ENCODE measurements at regions not wholly inside any gene's neighbourhood (a gene's known extent, or its start where the extent isn't known, plus 50 kb on each side); places are given as distances from the start of the nearest gene placed in this dataset.

DNA sequence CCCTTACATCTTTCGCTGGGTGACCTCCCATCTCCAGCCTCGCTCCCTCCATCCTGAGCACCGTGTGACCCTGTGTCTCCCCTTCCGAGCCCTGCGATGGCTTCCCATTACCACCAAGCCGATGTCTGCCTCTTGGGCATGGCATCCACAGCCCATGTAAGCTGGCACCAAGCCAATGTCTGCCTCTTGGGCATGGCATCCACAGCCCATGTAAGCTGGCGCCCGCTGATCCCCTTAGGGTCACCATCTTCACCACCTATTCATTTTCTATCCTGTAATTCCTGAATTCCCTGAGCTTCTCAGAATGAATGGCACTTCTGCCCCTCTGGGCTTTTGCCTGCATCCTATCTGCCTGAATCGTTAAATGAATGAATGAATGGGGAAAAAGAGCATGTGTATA, 478.2 kb upstream of the CCL2 start:
- Histone ChIP-seq H3K9me3 (ENCODE audit: low read length) (no peaks in the 10 kb centered on the region), H3F3A (ENCODE audit: insufficient read depth, low read length) (no peaks in the 10 kb centered on the region), H4K20me1 (ENCODE audit: insufficient read depth, low read length) (no peaks in the 10 kb centered on the region), H2AFZ (ENCODE audit: low read length) (no peak overlapping the region), H3K27ac (ENCODE audit: low read depth, low read length, poor library complexity, severe bottlenecking) (no peak overlapping the region), H3K4me3 (ENCODE audit: low read depth, low read length, poor library complexity, severe bottlenecking) (no peak overlapping the region), H3K27me3 (ENCODE audit: insufficient read depth, low read length) (no peaks in the 10 kb centered on the region), H3K9ac (ENCODE audit: low read length) (no peak overlapping the region), H3K9me2 (ENCODE audit: low read depth, low read length) (no peaks in the 10 kb centered on the region), H3K79me2 (ENCODE audit: insufficient read depth, low read length) (no peaks in the 10 kb centered on the region), H3K4me1 (ENCODE audit: insufficient read depth, low read length, severe bottlenecking) (no peaks in the 10 kb centered on the region), H3K4me2 (ENCODE audit: low read length) (no peak overlapping the region), H3K36me3 (ENCODE audit: insufficient read depth, low read length) (no peaks in the 10 kb centered on the region)
- TF ChIP-seq CTCF (IDR thresholded peaks at IDR 0.05; ENCODE audit: low read length) (no peak), EZH2 (IDR thresholded peaks at IDR 0.05; ENCODE audit: borderline replicate concordance, low read length) (no peak)

DNA sequence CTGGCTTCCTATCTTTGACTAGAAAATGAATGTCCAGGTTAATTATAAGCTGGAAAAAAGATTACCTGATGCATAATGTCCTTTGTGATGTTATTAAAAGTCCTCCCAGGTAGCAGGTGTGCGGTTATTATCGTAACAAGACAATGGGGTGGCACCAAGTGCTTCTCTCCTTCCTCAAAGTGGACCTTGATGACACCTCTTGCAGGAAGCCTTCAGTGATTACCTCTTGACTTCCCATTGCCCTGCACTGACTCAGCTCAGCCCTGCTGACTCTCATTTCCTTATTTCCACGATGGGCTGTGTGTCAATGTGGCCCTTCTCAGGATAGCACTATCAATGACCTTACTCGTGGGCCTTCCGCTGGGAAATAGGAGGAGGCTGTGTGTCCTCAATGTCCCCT, 477.4 kb upstream of the CCL2 start:
- Histone ChIP-seq H3F3A (ENCODE audit: insufficient read depth, low read length) (no peaks in the 10 kb centered on the region), H3K27me3 (ENCODE audit: insufficient read depth, low read length) (no peaks in the 10 kb centered on the region), H4K20me1 (ENCODE audit: insufficient read depth, low read length) (no peaks in the 10 kb centered on the region), H3K9ac (ENCODE audit: low read length) (no peak overlapping the region), H3K27ac (ENCODE audit: low read depth, low read length, poor library complexity, severe bottlenecking) (no peak overlapping the region), H3K79me2 (ENCODE audit: insufficient read depth, low read length) (no peaks in the 10 kb centered on the region), H3K4me2 (ENCODE audit: low read length) (no peak overlapping the region), H3K4me3 (ENCODE audit: low read depth, low read length, poor library complexity, severe bottlenecking) (no peak overlapping the region), H3K36me3 (ENCODE audit: insufficient read depth, low read length) (no peaks in the 10 kb centered on the region), H3K9me2 (ENCODE audit: low read depth, low read length) (no peaks in the 10 kb centered on the region), H3K9me3 (ENCODE audit: low read length) (no peaks in the 10 kb centered on the region), H2AFZ (ENCODE audit: low read length) (no peak overlapping the region), H3K4me1 (ENCODE audit: insufficient read depth, low read length, severe bottlenecking) (no peaks in the 10 kb centered on the region)
- TF ChIP-seq CTCF (IDR thresholded peaks at IDR 0.05; ENCODE audit: low read length) = no peak
- no peak for TF ChIP-seq EZH2 (IDR thresholded peaks at IDR 0.05; ENCODE audit: borderline replicate concordance, low read length)

- H3K9me3 ChIP-seq (ENCODE audit: low read length) = no peaks in the 10 kb centered on the region
- H3K4me1 ChIP-seq (ENCODE audit: insufficient read depth, low read length, severe bottlenecking) = no peaks in the 10 kb centered on the region
- H4K20me1 ChIP-seq (ENCODE audit: insufficient read depth, low read length) = no peaks in the 10 kb centered on the region
- no peaks in the 10 kb centered on the region for H3F3A ChIP-seq (ENCODE audit: insufficient read depth, low read length)
- no peaks in the 10 kb centered on the region for H3K9me2 ChIP-seq (ENCODE audit: low read depth, low read length)
- no peak for TF ChIP-seq EZH2 (IDR thresholded peaks at IDR 0.05; ENCODE audit: borderline replicate concordance, low read length)
- H3K27ac ChIP-seq (ENCODE audit: low read depth, low read length, poor library complexity, severe bottlenecking) = no peak overlapping the region
- no peaks in the 10 kb centered on the region for H3K27me3 ChIP-seq (ENCODE audit: insufficient read depth, low read length)
- H3K79me2 ChIP-seq (ENCODE audit: insufficient read depth, low read length) = no peaks in the 10 kb centered on the region
- H2AFZ ChIP-seq (ENCODE audit: low read length) = no peak overlapping the region
- no peaks in the 10 kb centered on the region for H3K36me3 ChIP-seq (ENCODE audit: insufficient read depth, low read length)
- H3K4me3 ChIP-seq (ENCODE audit: low read depth, low read length, poor library complexity, severe bottlenecking) = no peak overlapping the region
- no peak overlapping the region for H3K4me2 ChIP-seq (ENCODE audit: low read length)
- H3K9ac ChIP-seq (ENCODE audit: low read length) = no peak overlapping the region
Observed at GRCh38 chr17:33778505-33779233, 476.4 kb upstream of the CCL2 start.

GRCh38 chr17:33779234-33779591, 475.9 kb upstream of the CCL2 start:
- H3K27me3 ChIP-seq (ENCODE audit: insufficient read depth, low read length) = no peaks in the 10 kb centered on the region

More at GRCh38 chr17:33779234-33779591, 475.9 kb upstream of the CCL2 start:
- TF ChIP-seq CTCF (IDR thresholded peaks at IDR 0.05; ENCODE audit: low read length) (peak; percentile 89), EZH2 (IDR thresholded peaks at IDR 0.05; ENCODE audit: borderline replicate concordance, low read length) (no peak)
- H3K4me2 ChIP-seq (ENCODE audit: low read length) = no peak overlapping the region
- H3K79me2 ChIP-seq (ENCODE audit: insufficient read depth, low read length) = no peaks in the 10 kb centered on the region
- no peak overlapping the region for H2AFZ ChIP-seq (ENCODE audit: low read length)
- H3K9me2 ChIP-seq (ENCODE audit: low read depth, low read length) = no peaks in the 10 kb centered on the region
- H3K36me3 ChIP-seq (ENCODE audit: insufficient read depth, low read length) = no peaks in the 10 kb centered on the region
- H3K9me3 ChIP-seq (ENCODE audit: low read length) = no peaks in the 10 kb centered on the region
- H3K4me3 ChIP-seq (ENCODE audit: low read depth, low read length, poor library complexity, severe bottlenecking) = no peak overlapping the region
- H4K20me1 ChIP-seq (ENCODE audit: insufficient read depth, low read length) = no peaks in the 10 kb centered on the region
- H3K4me1 ChIP-seq (ENCODE audit: insufficient read depth, low read length, severe bottlenecking) = no peaks in the 10 kb centered on the region
- H3F3A ChIP-seq (ENCODE audit: insufficient read depth, low read length) = no peaks in the 10 kb centered on the region
- no peak overlapping the region for H3K27ac ChIP-seq (ENCODE audit: low read depth, low read length, poor library complexity, severe bottlenecking)
- H3K9ac ChIP-seq (ENCODE audit: low read length) = no peak overlapping the region
